ENCODE measurements at regions not wholly inside any gene's neighbourhood (a gene's known extent, or its start where the extent isn't known, plus 50 kb on each side); places are given as distances from the start of the nearest gene placed in this dataset.

DNA sequence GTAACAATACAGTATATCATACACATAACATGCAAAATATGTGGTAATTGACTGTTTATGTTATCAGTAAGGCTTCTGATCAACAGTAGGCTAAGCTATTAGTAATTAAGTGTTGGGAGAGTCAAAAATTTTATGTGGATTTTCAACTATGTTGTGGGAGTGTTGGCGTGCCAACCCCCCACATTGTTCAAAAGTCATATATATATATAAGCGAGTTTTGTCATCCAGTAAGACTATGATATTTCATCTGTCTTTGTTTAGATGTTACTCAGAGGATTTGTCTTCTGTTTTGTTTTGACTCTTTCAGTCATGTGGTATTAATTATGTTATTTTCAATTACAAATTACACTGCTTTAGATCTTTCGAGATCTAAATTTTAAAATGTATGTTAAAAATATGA, 51.0 kb upstream of the RAP2B start:
- no peak for TF ChIP-seq CTCF (IDR thresholded peaks at IDR 0.05)
- TF ChIP-seq POLR2A (IDR thresholded peaks at IDR 0.05): no peak
- TF ChIP-seq POLR2AphosphoS5 (IDR thresholded peaks at IDR 0.05): no peak
- no peak for TF ChIP-seq EP300 (IDR thresholded peaks at IDR 0.05; ENCODE audit: low read depth)

Measured in transverse colon (tissue), 4 donors.